ENCODE measurements at regions not wholly inside any gene's neighbourhood (a gene's known extent, or its start where the extent isn't known, plus 50 kb on each side); places are given as distances from the start of the nearest gene placed in this dataset.

GRCh38 chr18:60698901-60699300 lies 326.3 kb upstream of the MC4R start:
- Histone ChIP-seq H3K4me1 (ENCODE audit: low read length) (no peaks in the 10 kb centered on the region), H3K9ac (ENCODE audit: low read length) (no peak overlapping the region), H3K79me2 (ENCODE audit: low read length) (no peaks in the 10 kb centered on the region), H3K9me2 (replicated peaks; ENCODE audit: insufficient read depth, low read length) (no peaks in the 10 kb centered on the region), H3K4me2 (ENCODE audit: low read depth, low read length) (no peak overlapping the region), H3K36me3 (replicated peaks; ENCODE audit: insufficient read depth, low read length) (no peaks in the 10 kb centered on the region), H4K20me1 (ENCODE audit: insufficient read depth, low read length) (no peaks in the 10 kb centered on the region), H3F3A (ENCODE audit: insufficient read depth, low read length) (no peaks in the 10 kb centered on the region), H3K4me3 (ENCODE audit: low read length) (no peak overlapping the region), H3K27me3 (replicated peaks; ENCODE audit: insufficient read depth, low read length) (no peaks in the 10 kb centered on the region), H2AFZ (ENCODE audit: low read length) (no peak overlapping the region), H3K9me3 (replicated peaks; ENCODE audit: insufficient read depth, low read length) (no peaks in the 10 kb centered on the region), H3K27ac (ENCODE audit: low read length) (no peak overlapping the region)
- no peak for TF ChIP-seq EZH2 (optimal IDR thresholded peaks at IDR 0.05; ENCODE audit: low read depth, low read length)
- no peak for TF ChIP-seq EZH2phosphoT487 (IDR thresholded peaks at IDR 0.05; ENCODE audit: low read length)
- TF ChIP-seq CTCF (IDR thresholded peaks at IDR 0.05; ENCODE audit: low read length) = no peak
- DNase-seq = no peak

- H4K20me1 ChIP-seq (ENCODE audit: insufficient read depth, low read length) = no peaks in the 10 kb centered on the region
- DNase-seq = no peak
Measured at GRCh38 chr18:60722742-60723141, 350.2 kb upstream of the MC4R start.

GRCh38 chr18:60732143-60732542 lies 359.6 kb upstream of the MC4R start:
- Histone ChIP-seq H3K27me3 (replicated peaks; ENCODE audit: insufficient read depth, low read length) (no peaks in the 10 kb centered on the region), H3K9me2 (replicated peaks; ENCODE audit: insufficient read depth, low read length) (no peaks in the 10 kb centered on the region), H3K27ac (ENCODE audit: low read length) (no peak overlapping the region), H3K4me1 (ENCODE audit: low read length) (no peaks in the 10 kb centered on the region), H3F3A (ENCODE audit: insufficient read depth, low read length) (no peaks in the 10 kb centered on the region), H3K9me3 (replicated peaks; ENCODE audit: insufficient read depth, low read length) (no peaks in the 10 kb centered on the region), H2AFZ (ENCODE audit: low read length) (no peak overlapping the region), H3K9ac (ENCODE audit: low read length) (no peak overlapping the region), H3K36me3 (replicated peaks; ENCODE audit: insufficient read depth, low read length) (no peaks in the 10 kb centered on the region), H4K20me1 (ENCODE audit: insufficient read depth, low read length) (no peaks in the 10 kb centered on the region), H3K4me3 (ENCODE audit: low read length) (no peak overlapping the region), H3K4me2 (ENCODE audit: low read depth, low read length) (no peak overlapping the region), H3K79me2 (ENCODE audit: low read length) (no peaks in the 10 kb centered on the region)
- no peak for TF ChIP-seq EZH2phosphoT487 (IDR thresholded peaks at IDR 0.05; ENCODE audit: low read length)
- no peak for TF ChIP-seq EZH2 (optimal IDR thresholded peaks at IDR 0.05; ENCODE audit: low read depth, low read length)
- TF ChIP-seq CTCF (IDR thresholded peaks at IDR 0.05; ENCODE audit: low read length) = no peak
- no peak for DNase-seq

More at GRCh38 chr18:60722742-60723141, 350.2 kb upstream of the MC4R start:
- H3K4me3 ChIP-seq (ENCODE audit: low read length) = no peak overlapping the region
- H3K27me3 ChIP-seq (replicated peaks; ENCODE audit: insufficient read depth, low read length) = no peaks in the 10 kb centered on the region
- H2AFZ ChIP-seq (ENCODE audit: low read length) = no peak overlapping the region
- H3K9ac ChIP-seq (ENCODE audit: low read length) = no peak overlapping the region
- no peaks in the 10 kb centered on the region for H3K79me2 ChIP-seq (ENCODE audit: low read length)
- H3K4me1 ChIP-seq (ENCODE audit: low read length) = no peaks in the 10 kb centered on the region
- H3K9me2 ChIP-seq (replicated peaks; ENCODE audit: insufficient read depth, low read length) = no peaks in the 10 kb centered on the region
- H3K36me3 ChIP-seq (replicated peaks; ENCODE audit: insufficient read depth, low read length) = no peaks in the 10 kb centered on the region
- H3K9me3 ChIP-seq (replicated peaks; ENCODE audit: insufficient read depth, low read length) = no peaks in the 10 kb centered on the region
- no peak overlapping the region for H3K27ac ChIP-seq (ENCODE audit: low read length)
- no peak overlapping the region for H3K4me2 ChIP-seq (ENCODE audit: low read depth, low read length)
- TF ChIP-seq CTCF (IDR thresholded peaks at IDR 0.05; ENCODE audit: low read length) (no peak), EZH2phosphoT487 (IDR thresholded peaks at IDR 0.05; ENCODE audit: low read length) (no peak)
- no peaks in the 10 kb centered on the region for H3F3A ChIP-seq (ENCODE audit: insufficient read depth, low read length)
